Kidney epithelial cell (primary cell): ENCODE measurements at regions not wholly inside any gene's neighbourhood (a gene's known extent, or its start where the extent isn't known, plus 50 kb on each side); places are given as distances from the start of the nearest gene placed in this dataset.

Experiments used
- DNase-seq: peaks from one replicate; pipeline ENCODE4 v3.0.0-alpha.2; 2010; ENCODE audit warnings: low read depth
- H3K27me3 ChIP-seq: 2 replicates; pipeline ENCODE4 v1.6.0; 2011; ENCODE audit warnings: low read length; ENCODE audit not compliant: control insufficient read depth, insufficient read depth
- H3K36me3 ChIP-seq: 2 replicates; pipeline ENCODE4 v1.5.1; 2011; ENCODE audit warnings: low read length; ENCODE audit not compliant: control insufficient read depth, insufficient read depth
- H3K4me3 ChIP-seq: 2 replicates; pipeline ENCODE4 v1.5.1; 2011; ENCODE audit warnings: low read depth, mild to moderate bottlenecking, control low read depth, low read length
- CTCF ChIP-seq: IDR thresholded peaks from 2 replicates; pipeline ENCODE4 v1.5.1; 2011; ENCODE audit warnings: mild to moderate bottlenecking, moderate library complexity, low read length, control low read depth, inconsistent platforms; ENCODE audit not compliant: insufficient read depth, poor library complexity, severe bottlenecking

DNA sequence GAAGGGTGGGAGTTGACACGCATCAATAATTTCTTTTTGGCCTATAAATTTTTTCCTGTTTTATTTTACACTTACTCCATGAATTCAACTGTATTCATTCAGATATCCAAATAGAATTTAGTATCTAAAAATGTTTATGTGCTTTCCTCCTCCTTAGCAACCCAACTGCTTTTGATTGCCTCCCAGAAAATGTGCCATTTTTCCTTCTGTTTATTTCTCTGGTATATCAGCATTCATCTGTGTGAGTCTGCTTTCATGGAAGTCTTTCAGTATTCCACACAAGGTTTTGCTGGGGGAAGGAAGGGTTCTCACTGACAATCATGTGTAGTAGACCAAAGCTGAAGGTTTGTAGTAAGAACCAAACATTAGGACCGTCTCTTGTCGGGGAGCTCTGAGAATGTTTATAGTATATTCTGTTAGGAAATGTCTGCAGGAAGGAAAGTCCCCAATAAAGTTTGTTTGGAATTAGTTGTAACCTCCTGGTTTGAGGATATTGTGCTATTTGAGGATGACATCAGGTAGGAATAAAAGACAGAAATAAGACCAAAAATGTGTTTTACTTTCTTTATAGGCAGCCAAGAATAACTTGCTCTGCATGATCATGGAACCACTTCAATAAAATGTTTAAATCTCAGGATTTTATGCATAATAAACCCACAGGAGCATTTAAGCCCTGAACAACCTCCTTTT, 673.6 kb upstream of the INTU start:
- TF ChIP-seq CTCF, result no peak
- DNase-seq, result no peak
- H3K36me3 ChIP-seq, result no peaks in the 10 kb centered on the region

GRCh38 chr4:126960760-126961159, 672.0 kb upstream of the INTU start:
- H3K4me3 ChIP-seq, result no peak overlapping the region
- H3K36me3 ChIP-seq, result no peaks in the 10 kb centered on the region
- no peak for DNase-seq
- TF ChIP-seq CTCF, result no peak
- no peaks in the 10 kb centered on the region for H3K27me3 ChIP-seq

More for the DNA sequence above, 673.6 kb upstream of the INTU start:
- Histone ChIP-seq H3K4me3 (no peak overlapping the region), H3K27me3 (no peaks in the 10 kb centered on the region)

GRCh38 chr4:126961661-126962060, 671.1 kb upstream of the INTU start:
- no peak for DNase-seq
- no peak for TF ChIP-seq CTCF
- no peak overlapping the region for H3K4me3 ChIP-seq
- no peaks in the 10 kb centered on the region for H3K36me3 ChIP-seq
- no peaks in the 10 kb centered on the region for H3K27me3 ChIP-seq

DNA sequence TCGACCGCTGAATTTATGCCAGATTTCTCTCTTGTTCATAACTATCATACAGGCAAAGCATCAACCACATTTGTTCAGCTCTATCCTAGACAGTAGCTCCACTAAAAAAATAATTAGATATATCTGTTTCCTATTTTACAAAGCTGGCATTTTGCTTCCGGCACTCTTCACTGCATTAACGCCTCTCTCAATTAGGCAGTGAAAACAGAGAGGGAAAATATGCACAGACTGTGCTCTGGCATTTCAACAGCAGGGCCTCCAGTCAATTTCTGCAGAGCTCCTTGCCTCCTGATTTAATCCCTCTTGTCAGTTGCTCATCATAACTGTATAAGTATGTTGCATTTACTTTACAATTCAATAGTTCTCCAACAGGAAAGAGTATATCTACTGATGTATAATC, 666.9 kb upstream of the INTU start:
- TF ChIP-seq CTCF, result no peak
- Histone ChIP-seq H3K4me3 (no peak overlapping the region), H3K27me3 (no peaks in the 10 kb centered on the region), H3K36me3 (no peaks in the 10 kb centered on the region)
- no peak for DNase-seq

GRCh38 chr4:126969360-126970235, 663.2 kb upstream of the INTU start:
- no peak for DNase-seq
- H3K27me3 ChIP-seq, result no peaks in the 10 kb centered on the region
- no peak for TF ChIP-seq CTCF
- no peaks in the 10 kb centered on the region for H3K36me3 ChIP-seq
- H3K4me3 ChIP-seq, result no peak overlapping the region
